Neural cell (in vitro differentiated cells): ENCODE measurements at regions not wholly inside any gene's neighbourhood (a gene's known extent, or its start where the extent isn't known, plus 50 kb on each side); places are given as distances from the start of the nearest gene placed in this dataset.

Experiments used
- H2AFZ ChIP-seq: fragments of 200-600, 300-800 bp; sonication (generic), shearing (Covaris generic); 2 replicates; pipeline ENCODE4 v1.6.0; 2014; ENCODE audit warnings: low read depth, mild to moderate bottlenecking, antibody characterized with exemption, low read length, moderate library complexity
- H3F3A ChIP-seq: fragments of 200-600 bp; shearing (Covaris generic); 2 replicates; pipeline ENCODE4 v1.6.1; 2016; ENCODE audit warnings: mild to moderate bottlenecking, moderate library complexity, mixed read lengths, antibody characterized with exemption, low read length; ENCODE audit not compliant: insufficient read depth, poor library complexity, severe bottlenecking
- H3K27ac ChIP-seq: fragments of 200-600, 300-800 bp; sonication (generic), shearing (Covaris generic); 2 replicates; pipeline ENCODE4 v1.5.1; 2014; ENCODE audit warnings: mild to moderate bottlenecking, low read length, moderate library complexity
- H3K27me3 ChIP-seq: fragments of 300-800, 200-600 bp; sonication (generic), shearing (Covaris generic); 2 replicates; pipeline ENCODE4 v1.6.0; 2014; ENCODE audit warnings: mild to moderate bottlenecking, low read depth, low read length, moderate library complexity; ENCODE audit not compliant: insufficient read depth
- H3K36me3 ChIP-seq: fragments of 300-800, 200-600 bp; sonication (generic), shearing (Covaris generic); 2 replicates; pipeline ENCODE4 v1.5.1; 2014; ENCODE audit warnings: mild to moderate bottlenecking, antibody characterized with exemption, low read length, moderate library complexity; ENCODE audit not compliant: insufficient read depth
- H3K4me2 ChIP-seq: fragments of 300-800, 200-600 bp; sonication (generic), shearing (Covaris generic); 2 replicates; pipeline ENCODE4 v1.6.0; 2014; ENCODE audit warnings: mild to moderate bottlenecking, low read length
- H3K4me3 ChIP-seq: fragments of 300-800, 200-600 bp; sonication (generic), shearing (Covaris generic); 2 replicates; pipeline ENCODE4 v1.5.1; 2014; ENCODE audit warnings: mild to moderate bottlenecking, low read length, moderate library complexity
- H3K79me2 ChIP-seq: fragments of 200-600 bp; shearing (Covaris generic); replicated peaks from 2 replicates; pipeline ENCODE4 v1.6.0; 2014; ENCODE audit warnings: mild to moderate bottlenecking, low read length, moderate library complexity; ENCODE audit not compliant: insufficient read depth
- H3K9ac ChIP-seq: fragments of 300-800, 200-600 bp; sonication (generic), shearing (Covaris generic); 2 replicates; pipeline ENCODE4 v1.6.1; 2016; ENCODE audit warnings: mild to moderate bottlenecking, low read length, mixed read lengths
- H3K9me2 ChIP-seq: fragments of 200-600 bp; shearing (Covaris generic); 2 replicates; pipeline ENCODE4 v1.6.1; 2016; ENCODE audit warnings: mild to moderate bottlenecking, low read length, mixed read lengths; ENCODE audit not compliant: insufficient read depth
- H3K9me3 ChIP-seq: fragments of 200-600, 300-800 bp; sonication (generic), shearing (Covaris generic); 2 replicates; pipeline ENCODE4 v1.6.1; 2016; ENCODE audit warnings: mild to moderate bottlenecking, mixed run types, low read length, moderate library complexity, mixed read lengths
- H4K20me1 ChIP-seq: fragments of 200-600 bp; shearing (Covaris generic); 2 replicates; pipeline ENCODE4 v1.6.1; 2016; ENCODE audit warnings: mild to moderate bottlenecking, mixed run types; ENCODE audit not compliant: insufficient read depth
- CTCF ChIP-seq: fragments of 450-650 bp; IDR thresholded peaks from 2 replicates; pipeline ENCODE4 v1.5.1; 2014; ENCODE audit warnings: antibody characterized with exemption, mild to moderate bottlenecking, moderate library complexity; ENCODE audit not compliant: poor library complexity, severe bottlenecking
- EP300 ChIP-seq: fragments of 450-650 bp; conservative IDR thresholded peaks from 2 replicates; pipeline ENCODE4 v1.6.1; 2014; ENCODE audit warnings: antibody characterized with exemption, mild to moderate bottlenecking, moderate library complexity; ENCODE audit not compliant: poor library complexity, severe bottlenecking
- EZH2 ChIP-seq: fragments of 200-600, 300-800 bp; shearing (Covaris generic), sonication (generic); IDR thresholded peaks from 2 replicates; pipeline ENCODE4 v1.6.1; 2014; ENCODE audit warnings: antibody characterized with exemption, low read length, borderline replicate concordance, mild to moderate bottlenecking; ENCODE audit not compliant: insufficient read depth, poor library complexity, severe bottlenecking
- MXI1 ChIP-seq: fragments of 450-650 bp; conservative IDR thresholded peaks from 2 replicates; pipeline ENCODE4 v1.6.1; 2014; ENCODE audit warnings: antibody characterized with exemption, mild to moderate bottlenecking; ENCODE audit not compliant: poor library complexity, severe bottlenecking
- POLR2AphosphoS5 ChIP-seq: IDR thresholded peaks from 2 replicates; pipeline ENCODE4 v1.6.1; 2012
- RAD21 ChIP-seq: fragments of 450-650 bp; conservative IDR thresholded peaks from 2 replicates; pipeline ENCODE4 v1.6.1; 2014; ENCODE audit warnings: antibody characterized with exemption, mild to moderate bottlenecking, moderate library complexity
- REST ChIP-seq: IDR thresholded peaks from 2 replicates; pipeline ENCODE4 v1.6.1; 2012; ENCODE audit warnings: borderline replicate concordance
- SMC3 ChIP-seq: fragments of 450-650 bp; conservative IDR thresholded peaks from 2 replicates; pipeline ENCODE4 v1.6.1; 2014; ENCODE audit warnings: antibody characterized with exemption, mild to moderate bottlenecking, moderate library complexity; ENCODE audit not compliant: poor library complexity
- TAF1 ChIP-seq: IDR thresholded peaks from 2 replicates; pipeline ENCODE4 v1.6.1; 2012; ENCODE audit warnings: low read depth

- Histone ChIP-seq H3K9ac (no peak overlapping the region), H3K4me2 (no peak overlapping the region), H3K27ac (no peak overlapping the region), H2AFZ (no peak overlapping the region), H4K20me1 (no peaks in the 10 kb centered on the region), H3K36me3 (no peaks in the 10 kb centered on the region), H3K9me2 (no peaks in the 10 kb centered on the region), H3F3A (no peaks in the 10 kb centered on the region), H3K9me3 (no peaks in the 10 kb centered on the region), H3K79me2 (no peaks in the 10 kb centered on the region), H3K27me3 (peaks cover 6% of the 10 kb centered on the region), H3K4me3 (no peak overlapping the region)
- no peak for TF ChIP-seq RAD21
- no peak for TF ChIP-seq REST
- no peak for TF ChIP-seq EP300
- no peak for TF ChIP-seq SMC3
- no peak for TF ChIP-seq EZH2
- TF ChIP-seq POLR2AphosphoS5: no peak
- TF ChIP-seq TAF1: no peak
Observed at GRCh38 chr2:126776255-126776654, 120.3 kb downstream of the GYPC start.

- Histone ChIP-seq H2AFZ (no peak overlapping the region), H3K27me3 (peaks cover 6% of the 10 kb centered on the region), H3K9me3 (no peaks in the 10 kb centered on the region), H3K9ac (peak overlapping the region; percentile 47), H3K36me3 (no peaks in the 10 kb centered on the region), H3K79me2 (no peaks in the 10 kb centered on the region), H4K20me1 (no peaks in the 10 kb centered on the region), H3K4me2 (peak overlapping the region; percentile 49), H3F3A (no peaks in the 10 kb centered on the region), H3K9me2 (no peaks in the 10 kb centered on the region), H3K4me3 (peak overlapping the region; percentile 66), H3K27ac (no peak overlapping the region)
- TF ChIP-seq RAD21: peak; percentile 99
- no peak for TF ChIP-seq MXI1
- no peak for TF ChIP-seq EZH2
- TF ChIP-seq TAF1: no peak
- peak; percentile 97 for TF ChIP-seq SMC3
- no peak for TF ChIP-seq POLR2AphosphoS5
- TF ChIP-seq EP300: no peak
- no peak for TF ChIP-seq REST
- TF ChIP-seq CTCF: peak; percentile 96
Observed at GRCh38 chr2:126776692-126777619, 121.0 kb downstream of the GYPC start.
